DMS153 treated with DMSO at 0.1 percent for 48 hours (cell line): ENCODE measurements at regions not wholly inside any gene's neighbourhood (a gene's known extent, or its start where the extent isn't known, plus 50 kb on each side); places are given as distances from the start of the nearest gene placed in this dataset.
"Not testable (repeated sequence)": the region's sequence is repeated elsewhere in the genome, so short reads cannot be mapped to it uniquely, and the experiment has no call there.

Source experiments
- DNase-seq: peaks from one replicate; lab custom pipeline; 2025; ENCODE audit not compliant: unreplicated experiment; lab: John Stamatoyannopoulos, UW

DNA sequence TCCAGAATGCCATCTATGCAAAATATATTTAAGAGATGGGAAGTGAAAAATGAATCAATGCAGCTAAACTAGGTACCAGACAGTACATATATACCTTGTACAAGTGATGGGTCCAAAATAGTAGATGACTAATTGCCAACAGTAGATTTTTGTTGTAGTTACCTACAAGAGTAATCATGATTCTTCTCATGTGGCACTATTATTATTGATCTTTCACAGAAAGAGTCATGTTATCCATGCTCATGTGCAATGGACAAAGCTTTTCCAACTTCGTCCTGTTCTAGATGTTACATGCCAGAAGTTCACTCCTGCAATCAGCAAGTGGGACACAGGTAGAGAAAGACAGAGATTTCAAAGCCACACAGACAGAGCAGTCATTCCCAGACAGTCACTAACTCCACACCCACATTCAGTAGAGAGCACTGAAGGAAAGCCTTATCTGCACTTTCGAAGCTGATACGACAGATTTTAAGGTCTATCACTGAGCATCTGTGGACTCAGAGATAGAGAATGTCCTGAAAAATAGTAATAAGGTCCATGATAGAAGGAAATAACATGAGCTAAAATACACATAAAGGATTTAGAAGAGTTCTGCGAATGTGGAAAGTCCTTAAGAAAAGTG, 101.6 kb upstream of the ITPRID2 start:
- DNase-seq = no peak

DNA sequence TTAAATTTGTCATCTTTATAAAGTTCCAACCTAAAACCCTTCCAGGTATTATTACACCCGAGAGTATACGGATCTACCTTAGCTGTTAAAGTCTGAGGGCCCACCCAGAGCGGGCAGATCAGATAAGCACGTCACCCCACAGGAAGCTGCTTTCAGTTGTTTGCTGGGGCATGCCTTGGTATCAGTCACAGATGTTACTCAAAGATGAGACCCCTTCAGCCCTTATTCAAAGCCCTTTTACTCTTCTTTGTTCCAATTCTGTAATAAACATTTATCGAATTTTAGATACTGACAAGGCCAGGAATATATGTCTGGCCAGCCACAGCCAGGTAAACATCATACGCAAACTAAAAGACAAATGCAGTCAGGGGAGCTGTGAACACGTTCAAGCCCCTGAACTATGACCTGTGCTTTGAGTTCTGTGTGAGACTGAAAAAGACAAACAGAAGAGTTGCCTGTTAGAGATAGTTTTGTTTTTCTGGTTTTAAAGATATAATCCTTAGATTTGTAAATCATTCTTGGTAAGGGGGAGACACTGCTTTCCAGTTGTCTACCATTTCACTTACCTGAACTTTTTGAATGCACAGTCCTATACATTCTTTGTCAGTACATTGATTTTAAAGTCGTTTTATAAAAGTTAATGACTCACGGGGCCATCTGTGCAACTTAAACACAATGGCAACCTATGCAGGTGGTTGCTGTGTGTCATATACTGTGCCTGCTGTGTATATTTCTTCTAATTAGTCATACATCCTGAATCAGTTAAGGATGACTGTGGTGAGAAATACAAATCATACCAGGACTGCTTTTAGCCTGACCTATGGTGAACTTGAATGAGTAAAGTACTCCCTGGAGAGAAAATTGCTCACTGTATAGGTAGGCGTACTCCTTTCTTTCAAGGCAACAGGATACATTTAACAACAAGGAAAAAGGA, 100.5 kb upstream of the ITPRID2 start:
- no peak for DNase-seq

DNA sequence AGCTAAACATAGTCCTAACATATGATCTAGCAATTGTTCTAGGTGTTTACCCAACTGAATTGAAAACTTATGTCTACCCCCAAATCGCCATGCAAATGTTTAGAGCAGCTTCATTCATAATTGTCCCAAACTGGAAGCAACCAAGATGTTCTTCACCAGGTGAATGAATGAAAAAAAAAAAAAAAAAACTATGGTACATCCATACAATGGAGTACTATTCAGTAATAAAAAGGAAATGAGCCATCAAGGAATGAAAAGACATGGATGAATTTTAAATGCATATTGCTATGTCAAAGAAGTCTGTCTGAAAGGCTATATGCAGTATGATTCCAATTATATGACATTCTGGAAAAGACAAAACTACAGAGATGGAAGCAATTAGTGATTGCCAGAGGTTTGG, 98.6 kb upstream of the ITPRID2 start:
- no peak for DNase-seq

GRCh38 chr2:181798022-181798421, 93.5 kb upstream of the ITPRID2 start:
- DNase-seq = no peak

GRCh38 chr2:181802300-181802699, 89.2 kb upstream of the ITPRID2 start:
- not testable (repeated sequence) for DNase-seq

DNA sequence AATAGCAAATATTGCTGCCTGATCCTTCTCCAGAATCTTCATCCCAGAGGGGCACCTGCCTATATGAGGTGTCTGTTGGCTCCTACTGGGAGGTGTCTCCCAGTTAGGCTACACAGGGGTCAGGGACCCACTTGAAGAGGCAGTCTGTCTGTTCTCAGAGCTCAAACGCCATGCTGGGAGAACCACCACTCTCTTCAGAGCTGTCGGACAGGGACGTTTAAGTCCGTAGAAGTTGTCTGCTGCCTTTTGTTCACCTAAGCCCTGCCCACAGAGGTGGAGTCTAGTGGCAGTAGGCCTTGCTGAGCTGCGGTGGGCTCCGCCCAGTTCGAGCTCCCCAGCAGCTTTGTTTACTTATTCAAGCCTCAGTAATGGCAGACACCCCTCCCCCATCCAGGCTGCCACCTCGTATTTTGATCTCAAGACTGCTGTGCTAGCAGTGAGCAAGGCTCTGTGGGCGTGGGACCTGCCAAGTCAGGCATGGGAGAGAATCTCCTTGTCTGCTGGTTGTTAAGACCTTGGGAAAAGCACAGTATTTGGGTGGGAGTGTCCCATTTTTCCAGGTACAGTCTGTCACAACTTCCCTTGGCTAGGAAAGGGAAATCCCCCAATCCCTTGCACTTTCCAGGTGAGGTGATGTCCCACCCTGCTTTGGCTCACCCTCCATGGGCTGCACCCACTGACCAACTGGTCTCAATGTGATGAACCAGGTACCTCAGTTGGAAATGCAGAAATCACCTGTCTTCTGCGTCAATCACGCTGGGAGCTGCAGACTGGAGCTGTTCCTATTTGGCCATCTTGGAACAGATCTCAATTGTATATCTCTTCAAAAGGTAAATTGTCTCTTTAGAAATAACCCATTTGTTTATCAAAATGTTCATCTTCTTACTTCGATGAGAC, 87.4 kb upstream of the ITPRID2 start:
- not testable (repeated sequence) for DNase-seq

DNA sequence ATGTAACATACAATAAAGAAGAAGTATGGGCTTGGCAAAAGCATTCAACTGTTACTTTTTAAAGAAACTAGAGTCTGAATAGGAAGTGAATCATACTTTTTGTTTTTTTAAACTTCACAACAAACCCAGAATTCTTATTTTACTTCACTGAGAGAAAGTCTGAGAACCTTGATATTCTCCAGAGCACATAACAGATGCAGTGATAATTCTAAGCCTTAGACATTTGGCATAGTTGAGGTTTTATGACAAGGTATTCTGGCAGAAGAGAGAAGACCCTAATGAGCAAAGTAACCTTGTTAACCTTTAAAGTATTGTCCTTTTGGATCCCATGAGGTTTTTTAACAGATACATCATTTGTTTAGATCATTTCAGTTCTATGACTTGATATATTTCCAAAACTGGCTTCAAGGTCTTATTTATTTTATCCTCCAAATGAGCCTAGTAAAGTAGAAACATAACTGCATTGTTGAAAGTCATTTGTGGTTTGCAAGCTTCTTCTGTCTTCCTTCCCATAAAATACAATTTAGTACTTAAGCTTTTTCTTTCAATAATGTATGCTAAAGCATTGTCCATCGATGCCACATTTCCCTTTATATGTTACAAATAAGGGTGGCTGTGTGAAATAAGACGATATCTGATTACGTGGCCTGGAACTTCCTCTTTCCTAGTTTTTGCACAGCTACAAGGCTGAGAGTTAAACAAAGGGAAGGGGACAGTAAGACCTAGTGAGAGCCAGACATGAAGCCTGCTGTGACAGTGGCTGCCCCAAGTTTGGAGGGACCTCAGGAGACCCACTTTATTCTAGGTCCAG, 86.1 kb upstream of the ITPRID2 start:
- DNase-seq = no peak

DNA sequence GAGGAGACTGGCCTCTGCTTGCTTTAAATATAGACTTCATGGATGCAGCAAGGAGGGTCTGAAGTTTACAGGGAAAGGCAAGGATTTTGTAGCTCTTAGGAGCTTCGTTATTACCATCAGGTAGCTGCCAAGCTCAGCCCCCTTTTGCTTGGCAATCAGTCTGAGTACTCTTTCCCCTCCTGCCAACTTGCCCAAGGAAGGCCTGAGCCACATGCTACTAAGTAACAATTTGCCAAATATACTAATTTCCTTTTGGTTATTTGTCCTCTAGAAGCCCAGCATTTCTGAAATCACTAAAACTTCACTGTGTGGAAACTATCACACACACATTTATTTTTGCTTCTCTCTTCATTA, 85.5 kb upstream of the ITPRID2 start:
- no peak for DNase-seq

DNA sequence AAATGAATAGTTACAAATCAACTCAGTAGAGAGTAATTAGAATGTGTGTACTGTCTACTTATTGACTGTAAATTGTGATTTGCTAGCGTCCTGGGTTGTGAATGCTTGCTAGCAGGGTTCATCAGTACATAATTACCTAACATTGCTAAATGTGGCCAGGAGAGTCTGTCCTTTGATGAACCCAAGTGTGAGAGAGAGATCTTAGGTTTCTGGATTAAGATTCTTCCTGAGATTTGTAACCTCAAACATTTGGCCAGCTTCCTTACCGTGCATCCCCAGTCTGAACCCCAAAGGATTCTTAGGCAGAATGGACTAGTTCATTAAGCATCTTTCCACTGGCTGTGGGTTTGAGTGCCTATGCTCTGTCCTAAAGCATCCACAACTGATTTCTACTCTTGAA, 84.0 kb upstream of the ITPRID2 start:
- DNase-seq = no peak

- peak; percentile 12 for DNase-seq
Measured at GRCh38 chr2:181810823-181811695, 80.5 kb upstream of the ITPRID2 start.

DNA sequence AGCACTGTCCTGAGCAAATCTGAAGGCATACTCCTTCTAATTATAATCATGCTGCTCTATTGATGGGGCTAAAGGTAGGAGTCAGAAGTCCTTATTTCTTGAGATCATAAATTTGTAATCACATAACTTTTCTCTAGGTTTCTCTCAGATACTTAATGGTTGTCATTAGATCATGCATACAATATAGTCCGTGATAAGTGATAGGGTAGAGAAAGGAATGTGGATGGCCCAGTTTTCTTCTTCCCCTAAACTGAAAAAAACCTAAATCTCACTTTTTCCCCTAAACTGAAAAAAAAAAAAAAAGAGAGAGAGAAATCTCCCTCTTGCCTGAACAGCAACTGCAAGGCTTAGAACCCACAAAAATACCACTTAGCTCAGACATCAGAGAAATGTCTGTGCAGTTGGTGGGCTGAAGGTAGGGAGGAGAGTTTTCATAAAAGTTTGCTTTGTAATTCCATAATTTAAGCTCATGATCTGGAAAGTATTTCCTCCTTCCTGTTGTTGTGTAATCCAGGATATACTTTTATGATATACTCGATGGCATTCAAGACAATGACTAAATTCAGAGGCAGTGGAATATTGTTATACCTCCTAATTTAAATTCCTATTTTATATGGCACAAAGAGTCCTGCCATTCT, 79.3 kb upstream of the ITPRID2 start:
- no peak for DNase-seq

DNA sequence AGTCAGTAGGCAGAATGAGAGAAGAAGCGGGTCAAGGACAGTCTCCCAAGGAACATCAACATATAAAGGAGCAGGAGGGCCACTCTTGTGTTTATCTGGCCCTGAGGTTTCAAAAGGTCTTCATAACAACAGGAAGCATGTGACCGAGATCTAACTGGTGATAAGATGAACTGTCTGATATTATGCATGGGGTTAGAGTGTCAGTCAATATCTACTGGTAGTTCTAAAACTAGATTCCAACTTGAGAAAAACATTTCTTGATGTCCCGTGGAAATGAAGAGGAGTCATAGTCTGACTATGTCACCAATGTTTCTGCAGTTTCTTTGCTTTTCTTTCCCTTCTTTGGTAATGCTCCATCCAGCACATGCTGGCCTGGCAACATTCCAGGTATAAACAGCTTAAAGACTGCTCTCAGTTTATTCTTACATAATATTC, 77.5 kb upstream of the ITPRID2 start:
- DNase-seq = no peak

DNA sequence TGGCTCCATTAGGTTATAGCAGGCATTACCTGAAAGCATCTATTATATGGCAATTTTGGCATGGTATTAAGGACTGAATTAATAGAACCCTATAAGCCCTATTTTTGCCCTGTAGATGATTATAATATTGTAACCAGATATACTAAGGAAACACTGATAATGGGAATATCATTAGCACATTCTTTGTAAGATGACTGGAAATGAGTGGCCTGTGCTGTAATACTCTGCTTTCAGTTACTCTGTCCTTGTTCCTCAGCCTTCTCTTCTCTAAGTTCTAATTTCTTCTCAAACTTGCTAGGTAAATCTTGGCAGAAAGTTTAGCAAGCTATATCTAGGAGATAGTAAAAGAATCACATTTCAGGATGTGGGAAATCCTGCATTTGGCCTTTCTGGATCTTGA, 74.0 kb upstream of the ITPRID2 start:
- no peak for DNase-seq

DNA sequence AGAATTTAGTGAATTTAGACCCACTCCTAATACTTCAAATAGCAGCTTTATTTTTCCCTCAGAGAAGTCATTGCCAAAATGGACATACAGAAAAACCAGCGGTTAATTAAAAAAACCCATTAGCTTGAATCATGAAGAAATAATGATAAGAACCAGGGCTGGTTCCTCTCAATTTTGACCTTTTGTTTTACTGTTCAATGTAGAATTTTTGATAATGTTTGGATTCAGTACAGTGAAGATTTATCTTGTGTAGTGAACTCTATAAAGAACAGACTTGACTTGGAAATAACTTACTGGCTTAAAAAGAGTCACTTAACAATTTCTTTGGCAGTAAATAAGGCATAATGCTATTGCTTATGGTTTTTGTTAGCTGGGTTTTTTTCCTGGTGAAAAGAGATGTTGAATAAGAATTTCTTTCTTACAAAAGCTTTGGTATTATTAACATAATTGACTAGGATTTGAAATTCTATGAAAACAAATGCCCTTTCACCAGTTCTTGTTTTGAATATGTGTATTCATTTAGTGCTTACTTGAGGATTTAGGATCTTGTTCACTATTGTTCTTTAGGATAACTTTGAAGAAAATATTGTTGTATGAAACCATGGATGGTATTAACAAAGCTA, 73.4 kb upstream of the ITPRID2 start:
- DNase-seq = no peak

DNA sequence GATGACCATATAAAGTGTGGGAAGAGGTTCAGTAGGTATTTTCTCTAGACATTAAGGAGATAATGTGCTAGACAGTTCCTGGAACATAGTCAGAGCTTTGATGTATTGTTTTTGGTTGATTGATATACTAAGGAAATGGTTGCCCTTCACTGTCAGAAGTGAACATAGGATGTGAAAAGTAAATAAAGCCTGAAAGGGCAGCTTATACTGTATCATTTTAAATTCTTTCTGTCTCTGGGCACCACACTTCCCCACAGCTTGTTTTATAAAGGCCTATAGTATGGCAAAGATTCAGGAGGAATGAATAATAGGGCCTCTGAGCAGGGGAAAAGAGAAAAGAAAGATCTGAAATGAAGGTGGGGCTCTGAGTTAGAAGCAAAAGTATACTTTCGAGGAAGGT, 72.7 kb upstream of the ITPRID2 start:
- no peak for DNase-seq

- no peak for DNase-seq
Measured at GRCh38 chr2:181821049-181821448, 70.5 kb upstream of the ITPRID2 start.

DNA sequence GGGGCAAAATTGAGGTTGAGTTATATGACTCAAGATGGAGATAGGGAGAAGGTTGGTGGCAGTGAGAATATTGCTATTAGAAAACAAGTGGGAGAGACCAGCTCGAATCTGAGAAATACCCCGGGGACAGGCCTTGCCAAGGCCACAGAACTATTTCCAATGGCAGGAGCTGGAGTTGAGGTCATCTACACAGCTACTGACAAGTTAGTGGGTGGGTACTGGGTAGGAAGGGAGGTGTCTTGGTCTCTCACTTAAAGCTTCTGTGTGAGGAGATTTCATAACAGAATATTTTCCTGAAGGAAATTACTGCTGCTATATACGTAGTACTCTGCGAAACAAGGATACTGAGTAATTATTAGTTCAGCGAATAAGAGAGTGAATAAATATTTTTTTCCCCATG, 69.4 kb upstream of the ITPRID2 start:
- no peak for DNase-seq

- no peak for DNase-seq
Measured at GRCh38 chr2:181823405-181823804, 68.1 kb upstream of the ITPRID2 start.
